Activated CD8-positive, alpha-beta memory T cell treated with anti-CD3 and anti-CD28 coated beads, Interleukin-2, amount 50 U/mL, for 4 hours (primary cell): ENCODE measurements at regions not wholly inside any gene's neighbourhood (a gene's known extent, or its start where the extent isn't known, plus 50 kb on each side); places are given as distances from the start of the nearest gene placed in this dataset.

ENCODE experiments used
- DNase-seq: peaks from one replicate; pipeline ENCODE4 v3.0.0-alpha.2; 2020

DNA sequence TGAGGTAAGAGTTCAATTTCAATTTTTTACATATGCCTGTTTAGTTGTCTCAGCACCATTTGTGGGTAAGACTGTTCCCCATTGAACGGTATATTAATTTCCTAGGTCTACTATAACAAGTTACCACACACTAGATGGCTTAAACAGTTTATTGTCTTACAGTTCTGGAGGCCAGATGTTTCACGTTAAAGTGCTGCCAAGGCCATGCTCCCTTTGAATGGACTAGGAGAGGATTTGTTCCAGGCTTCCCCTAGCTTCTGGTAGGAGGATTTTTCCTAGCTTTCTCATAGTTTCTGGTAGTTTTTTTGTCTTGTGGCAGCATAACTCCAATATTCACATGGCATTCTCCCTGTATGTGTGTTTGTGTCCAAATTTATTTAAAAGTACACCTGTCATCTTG lies 149.3 kb upstream of the CYSLTR1 start:
- DNase-seq, result no peak

DNA sequence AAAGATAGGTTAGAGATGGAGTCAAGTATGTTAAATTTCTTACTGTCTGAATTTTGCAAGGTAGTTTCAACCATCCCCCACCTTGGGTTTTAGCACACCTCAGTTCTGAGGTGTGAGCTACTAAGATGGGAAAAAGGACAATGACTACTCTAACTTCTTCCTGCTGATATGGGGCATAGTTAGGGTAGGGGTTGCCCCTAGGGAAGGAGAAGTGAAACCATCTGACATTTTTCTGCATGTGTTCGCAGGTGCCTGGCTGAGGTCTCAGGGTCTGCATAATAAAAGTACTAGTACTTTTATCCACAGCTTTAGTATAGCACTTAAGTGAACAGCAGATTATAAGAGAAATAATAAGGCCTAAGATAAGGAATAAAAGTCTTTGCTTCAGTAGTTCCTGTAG lies 129.5 kb upstream of the CYSLTR1 start:
- DNase-seq, result no peak

DNA sequence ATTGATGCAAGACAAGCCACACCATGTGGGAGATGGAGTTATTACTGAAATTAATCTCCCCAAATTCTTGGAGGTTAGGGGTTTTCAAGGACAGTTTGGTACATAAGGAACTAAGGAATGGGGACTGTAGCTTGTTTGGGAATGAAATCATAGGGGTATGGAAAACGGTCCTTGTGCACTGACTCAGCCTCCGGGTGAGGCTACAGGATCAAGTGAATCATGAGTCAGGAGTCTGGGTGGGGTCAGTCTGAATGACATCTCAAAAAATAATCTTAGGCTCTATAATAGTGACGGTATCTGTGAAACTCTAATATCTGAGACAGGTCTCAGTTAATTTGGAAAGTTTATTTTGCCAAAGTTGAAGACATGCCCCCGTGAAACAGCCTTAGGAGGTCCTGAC lies 128.5 kb upstream of the CYSLTR1 start:
- DNase-seq, result no peak

DNA sequence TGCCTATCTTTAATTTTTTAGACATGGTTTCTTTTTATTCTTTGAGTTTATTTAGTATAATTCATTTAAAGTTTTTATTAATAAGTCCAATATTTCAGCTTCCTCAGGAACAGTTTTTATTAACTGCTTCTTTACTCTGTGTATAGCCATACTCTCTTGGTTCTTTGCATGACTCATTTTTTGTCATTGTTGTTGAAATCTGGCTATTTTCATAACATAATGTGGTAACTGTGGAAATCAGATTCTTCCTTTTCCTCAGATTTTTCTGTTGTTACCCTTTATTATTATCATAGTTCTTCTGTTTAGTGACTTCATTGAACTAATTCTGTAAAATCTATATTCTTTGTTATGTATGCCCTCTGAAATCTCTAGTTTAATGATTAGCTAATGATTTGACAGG lies 124.9 kb upstream of the CYSLTR1 start:
- no peak for DNase-seq

DNA sequence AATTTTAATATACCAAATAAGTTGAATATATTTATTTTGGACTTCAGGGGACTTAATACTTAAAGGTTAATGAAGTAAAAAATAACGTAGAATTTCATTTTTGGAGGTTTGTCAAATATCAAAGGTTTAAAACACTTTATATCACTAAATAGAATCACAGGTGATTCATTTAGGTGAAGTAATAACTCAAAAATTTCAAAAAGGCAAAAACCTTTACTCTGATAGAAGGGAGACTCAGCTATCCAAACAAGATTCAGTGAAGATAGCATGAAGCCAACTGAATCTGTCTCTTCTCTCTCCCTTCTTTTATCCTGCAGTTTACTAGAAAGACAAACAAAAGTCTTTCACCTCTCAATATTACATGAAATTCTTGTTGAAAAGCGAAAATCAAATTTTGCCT lies 110.2 kb upstream of the CYSLTR1 start:
- DNase-seq, result no peak

DNA sequence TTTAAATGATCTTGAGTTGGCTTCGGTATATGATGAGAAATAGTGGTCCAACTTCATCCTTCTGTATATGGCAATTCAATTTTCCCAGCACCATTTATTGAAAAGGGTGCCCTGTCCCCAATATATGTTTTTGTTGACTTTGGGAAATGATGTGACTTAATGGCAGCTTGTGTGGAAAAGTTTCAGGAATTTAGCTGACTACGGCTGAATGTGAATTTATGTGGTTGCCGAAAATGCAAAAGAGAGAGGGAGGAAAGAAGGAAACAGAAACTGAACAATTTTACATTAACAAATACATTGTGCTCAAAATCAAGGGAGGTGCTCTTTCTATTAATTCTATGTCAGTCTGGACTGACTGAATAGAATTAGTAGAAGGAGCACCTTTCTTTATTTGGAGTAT lies 101.8 kb upstream of the CYSLTR1 start:
- DNase-seq, result no peak

DNA sequence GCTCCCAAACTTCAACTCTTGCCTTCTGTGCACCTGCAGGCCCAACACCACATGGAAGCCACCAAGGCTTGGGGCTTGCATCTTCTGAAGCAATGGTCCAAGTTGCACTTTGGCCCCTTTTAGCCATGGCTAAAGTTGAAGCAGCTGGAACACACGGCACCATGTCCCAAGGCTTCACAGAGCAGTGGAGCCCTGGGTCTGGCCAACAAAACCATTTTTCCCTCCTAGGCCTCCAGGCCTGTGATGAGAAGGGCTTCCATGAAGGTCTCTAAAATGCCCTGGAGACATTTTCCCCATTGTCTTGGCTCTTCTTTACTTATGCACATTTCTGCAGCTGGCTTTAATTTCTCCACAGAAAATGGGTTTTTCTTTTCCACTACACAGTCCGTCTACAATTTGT lies 61.3 kb upstream of the CYSLTR1 start:
- no peak for DNase-seq

DNA sequence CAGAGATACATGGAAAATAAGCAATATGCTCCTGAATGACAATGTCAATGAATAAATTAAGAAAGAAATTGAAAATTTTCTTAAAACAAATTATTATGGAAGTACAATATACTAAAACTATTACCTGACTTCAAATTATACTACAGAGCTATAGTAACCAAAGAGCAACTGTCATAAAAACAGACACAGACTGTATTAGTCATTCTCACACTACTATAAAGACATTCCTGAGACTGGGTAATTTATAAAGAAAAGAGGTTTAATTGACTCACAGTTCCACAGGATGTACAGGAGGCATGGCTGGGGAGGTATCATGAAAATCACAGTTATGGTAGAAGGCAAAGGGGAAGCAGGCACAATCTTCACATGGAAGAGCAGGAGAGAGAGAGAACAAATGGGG lies 60.0 kb upstream of the CYSLTR1 start:
- DNase-seq, result no peak

DNA sequence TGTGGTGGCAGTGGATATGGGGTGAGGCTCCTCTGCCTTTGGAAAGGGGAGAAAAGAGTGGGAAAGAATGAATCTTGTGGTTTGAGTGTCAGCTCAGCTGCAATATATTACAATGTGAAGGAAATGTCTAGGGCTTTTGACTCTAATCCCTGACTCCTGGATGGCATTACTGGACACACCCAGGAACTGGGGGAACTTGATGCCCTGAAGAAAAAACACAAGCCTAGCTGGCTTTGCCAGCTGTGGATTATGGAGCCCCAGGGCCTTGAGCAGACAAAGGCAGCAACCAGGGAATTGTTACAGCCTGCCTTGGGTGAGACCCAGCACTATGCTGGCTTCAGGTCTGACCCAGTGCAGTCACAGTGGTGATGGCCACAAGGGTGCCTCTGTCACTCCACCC lies 57.1 kb upstream of the CYSLTR1 start:
- no peak for DNase-seq

DNA sequence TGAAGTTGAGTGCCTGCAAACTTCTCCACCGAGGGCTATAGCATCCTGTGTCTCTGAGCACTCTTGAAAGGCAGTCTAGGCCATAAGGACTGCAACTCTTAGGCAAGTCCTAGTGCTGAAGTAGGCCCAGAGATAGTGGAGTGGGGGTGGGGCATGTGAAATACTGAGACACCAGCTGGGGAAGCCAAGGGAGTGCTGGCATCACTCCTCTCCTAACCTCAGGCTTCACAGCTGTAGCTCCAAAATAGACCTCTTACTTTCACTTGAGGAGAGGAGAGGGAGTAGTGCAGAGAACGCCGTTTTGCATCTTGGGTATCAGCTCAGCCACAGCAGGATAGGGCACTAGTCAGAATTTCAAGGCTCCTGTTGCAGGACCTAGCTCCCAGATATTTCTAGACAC lies 56.2 kb upstream of the CYSLTR1 start:
- DNase-seq, result no peak

DNA sequence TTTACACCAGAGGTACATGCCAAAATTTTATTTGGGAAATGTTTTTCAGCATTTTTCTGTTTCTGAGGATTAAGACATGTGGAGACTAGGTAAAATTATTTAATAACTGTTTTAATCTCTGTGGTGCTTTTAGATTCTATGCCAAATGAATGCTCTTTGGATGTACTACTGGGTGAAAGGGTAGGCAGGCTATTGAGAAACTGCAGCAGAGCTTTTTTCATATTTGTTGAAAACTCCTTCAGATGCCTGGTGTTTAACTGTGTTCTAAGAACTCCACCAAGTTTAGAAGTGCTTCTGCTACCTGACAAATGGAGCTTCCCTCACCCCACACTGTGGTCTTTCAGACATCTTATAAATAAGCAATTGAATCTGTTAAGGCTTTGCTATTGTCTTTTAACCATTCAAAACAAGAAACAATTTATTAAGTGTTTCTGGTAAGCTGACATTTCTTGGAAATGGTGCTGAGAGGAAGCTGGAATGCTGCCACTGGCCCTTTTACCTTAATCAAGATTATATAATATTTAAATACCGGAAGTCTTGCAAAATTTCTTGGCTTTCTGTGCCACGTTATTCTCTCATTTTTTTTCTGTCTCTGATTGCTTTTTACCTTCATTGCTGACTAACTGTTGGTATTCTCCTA lies 51.2 kb upstream of the CYSLTR1 start:
- DNase-seq, result no peak
